ENCODE measurements at regions not wholly inside any gene's neighbourhood (a gene's known extent, or its start where the extent isn't known, plus 50 kb on each side); places are given as distances from the start of the nearest gene placed in this dataset.

DNA sequence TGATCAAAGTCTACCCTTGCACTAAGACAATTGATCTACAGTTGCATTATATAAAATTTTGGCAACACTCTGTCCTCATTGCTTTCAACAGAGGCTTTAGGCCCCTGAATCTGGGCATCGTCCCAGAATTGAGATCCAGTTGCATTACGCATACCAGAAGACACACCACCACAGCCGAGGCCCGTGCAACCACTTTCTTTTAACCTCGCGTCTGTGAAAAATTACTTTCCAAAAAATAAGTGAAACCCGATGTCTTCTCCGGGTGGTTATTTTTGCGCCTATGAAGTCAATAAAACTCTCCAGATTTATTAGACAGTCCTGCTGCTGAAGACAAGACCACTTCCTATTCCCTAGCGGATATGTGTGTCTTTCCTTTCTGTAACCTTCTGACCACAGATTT is 52.1 kb upstream of the NFIB start:
- ChIA-PET CTCF (no interaction called here), POLR2A (no interaction called here)
- no peak for DNase-seq (ENCODE audit: extremely low spot score)

DNA sequence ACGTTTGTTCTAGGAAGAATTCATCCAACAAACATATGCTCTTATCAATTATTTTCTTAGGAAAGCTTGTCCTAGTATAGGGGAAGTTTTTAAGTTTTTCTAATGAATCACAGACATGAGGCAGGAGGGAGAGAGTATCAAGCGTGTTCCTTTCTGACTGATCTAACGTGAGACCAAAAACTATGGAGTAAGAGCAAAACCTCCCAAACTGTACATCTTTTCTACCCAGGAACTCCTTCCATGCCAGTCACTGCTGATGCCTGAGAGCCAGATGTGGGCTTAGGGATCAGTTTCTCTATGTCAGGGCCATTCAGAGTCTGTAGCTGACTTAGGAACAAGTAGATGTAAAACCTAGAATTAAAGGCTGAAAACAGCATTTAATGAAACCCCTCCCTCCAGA is 51.7 kb upstream of the NFIB start:
- ChIA-PET CTCF (no interaction called here), POLR2A (no interaction called here)
- DNase-seq (ENCODE audit: extremely low spot score): no peak
- TF ChIP-seq, protein P1, sequence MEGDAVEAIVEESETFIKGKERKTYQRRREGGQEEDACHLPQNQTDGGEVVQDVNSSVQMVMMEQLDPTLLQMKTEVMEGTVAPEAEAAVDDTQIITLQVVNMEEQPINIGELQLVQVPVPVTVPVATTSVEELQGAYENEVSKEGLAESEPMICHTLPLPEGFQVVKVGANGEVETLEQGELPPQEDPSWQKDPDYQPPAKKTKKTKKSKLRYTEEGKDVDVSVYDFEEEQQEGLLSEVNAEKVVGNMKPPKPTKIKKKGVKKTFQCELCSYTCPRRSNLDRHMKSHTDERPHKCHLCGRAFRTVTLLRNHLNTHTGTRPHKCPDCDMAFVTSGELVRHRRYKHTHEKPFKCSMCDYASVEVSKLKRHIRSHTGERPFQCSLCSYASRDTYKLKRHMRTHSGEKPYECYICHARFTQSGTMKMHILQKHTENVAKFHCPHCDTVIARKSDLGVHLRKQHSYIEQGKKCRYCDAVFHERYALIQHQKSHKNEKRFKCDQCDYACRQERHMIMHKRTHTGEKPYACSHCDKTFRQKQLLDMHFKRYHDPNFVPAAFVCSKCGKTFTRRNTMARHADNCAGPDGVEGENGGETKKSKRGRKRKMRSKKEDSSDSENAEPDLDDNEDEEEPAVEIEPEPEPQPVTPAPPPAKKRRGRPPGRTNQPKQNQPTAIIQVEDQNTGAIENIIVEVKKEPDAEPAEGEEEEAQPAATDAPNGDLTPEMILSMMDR (IDR thresholded peaks at IDR 0.05; ENCODE audit: control extremely low read depth, extremely low read depth, low read depth, missing control alignments): no peak

More for the DNA sequence above, 52.1 kb upstream of the NFIB start:
- TF ChIP-seq, protein P1 (IDR thresholded peaks at IDR 0.05; ENCODE audit: control extremely low read depth, extremely low read depth, low read depth, missing control alignments): no peak
